ENCODE measurements at regions not wholly inside any gene's neighbourhood (a gene's known extent, or its start where the extent isn't known, plus 50 kb on each side); places are given as distances from the start of the nearest gene placed in this dataset.

- TF ChIP-seq POLR2A (IDR thresholded peaks at IDR 0.05) (no peak), CTCF (IDR thresholded peaks at IDR 0.05) (no peak), EP300 (IDR thresholded peaks at IDR 0.05) (no peak)
Observed at GRCh38 chr10:2962194-2962593, 105.2 kb upstream of the PFKP start.

All from sigmoid colon (tissue), 4 donors.